ENCODE measurements at regions not wholly inside any gene's neighbourhood (a gene's known extent, or its start where the extent isn't known, plus 50 kb on each side); places are given as distances from the start of the nearest gene placed in this dataset.

GRCh38 chr19:30924069-30924636, 425.1 kb downstream of the TSHZ3 start:
- Mint-ChIP-seq H3K36me3 (ENCODE audit: low read depth) (no peaks in the 10 kb centered on the region), H3K27me3 (ENCODE audit: insufficient read depth) (peaks cover 5% of the 10 kb centered on the region), H3K27ac (no peak overlapping the region), H3K4me3 (no peak overlapping the region), H3K4me1 (peaks cover 4% of the 10 kb centered on the region), H3K9me3 (peaks cover 15% of the 10 kb centered on the region)
- WGBS, 2 experiments (ENCODE audit: insufficient coverage in 1 of 2, insufficient read length in 1 of 2), result 88 to 90% methylated on average over 5 to 11 of the region's 11 CpGs
- TF ChIP-seq, protein P1, sequence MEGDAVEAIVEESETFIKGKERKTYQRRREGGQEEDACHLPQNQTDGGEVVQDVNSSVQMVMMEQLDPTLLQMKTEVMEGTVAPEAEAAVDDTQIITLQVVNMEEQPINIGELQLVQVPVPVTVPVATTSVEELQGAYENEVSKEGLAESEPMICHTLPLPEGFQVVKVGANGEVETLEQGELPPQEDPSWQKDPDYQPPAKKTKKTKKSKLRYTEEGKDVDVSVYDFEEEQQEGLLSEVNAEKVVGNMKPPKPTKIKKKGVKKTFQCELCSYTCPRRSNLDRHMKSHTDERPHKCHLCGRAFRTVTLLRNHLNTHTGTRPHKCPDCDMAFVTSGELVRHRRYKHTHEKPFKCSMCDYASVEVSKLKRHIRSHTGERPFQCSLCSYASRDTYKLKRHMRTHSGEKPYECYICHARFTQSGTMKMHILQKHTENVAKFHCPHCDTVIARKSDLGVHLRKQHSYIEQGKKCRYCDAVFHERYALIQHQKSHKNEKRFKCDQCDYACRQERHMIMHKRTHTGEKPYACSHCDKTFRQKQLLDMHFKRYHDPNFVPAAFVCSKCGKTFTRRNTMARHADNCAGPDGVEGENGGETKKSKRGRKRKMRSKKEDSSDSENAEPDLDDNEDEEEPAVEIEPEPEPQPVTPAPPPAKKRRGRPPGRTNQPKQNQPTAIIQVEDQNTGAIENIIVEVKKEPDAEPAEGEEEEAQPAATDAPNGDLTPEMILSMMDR (conservative IDR thresholded peaks at IDR 0.05), result no peak
- H3K9ac ChIP-seq (ENCODE audit: extremely low read depth, low read length, poor library complexity, severe bottlenecking), result no peak overlapping the region
- H3K9me3 ChIP-seq (ENCODE audit: control insufficient read depth, low read length), result peaks cover 10% of the 10 kb centered on the region
- peaks cover 2% of the 10 kb centered on the region for H3K27me3 ChIP-seq (ENCODE audit: control insufficient read depth, insufficient read depth, low read length, poor library complexity, severe bottlenecking)
- no peak overlapping the region for H3K4me3 ChIP-seq (ENCODE audit: low read length)
- H3K27ac ChIP-seq (ENCODE audit: low read depth, low read length), result no peak overlapping the region
- no peaks in the 10 kb centered on the region for H3K4me1 ChIP-seq (ENCODE audit: control insufficient read depth, insufficient read depth, low read length)
- DNase-seq, result no peak
- no peaks in the 10 kb centered on the region for H3K36me3 ChIP-seq (ENCODE audit: control insufficient read depth, insufficient read depth, low read length)

DNA sequence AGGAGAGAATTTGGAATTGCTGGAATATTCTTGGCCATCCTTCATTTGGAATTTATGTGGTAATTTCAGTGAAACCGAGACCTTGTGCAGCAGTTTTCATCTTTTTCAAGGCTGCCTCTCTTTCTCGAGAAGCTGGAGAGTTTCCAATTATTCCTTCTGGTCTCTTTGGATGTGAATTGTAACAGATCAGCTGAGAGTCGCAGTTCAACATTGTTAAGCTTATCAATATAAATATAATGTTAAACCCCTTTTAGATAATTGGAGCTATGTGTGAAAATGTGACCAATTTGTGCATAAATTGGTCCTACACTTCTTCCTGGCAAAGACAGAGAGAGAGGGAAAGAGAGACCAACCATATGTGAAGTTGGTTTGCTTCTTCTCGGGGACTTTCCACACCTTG, 425.6 kb downstream of the TSHZ3 start:
- H3K9ac ChIP-seq (ENCODE audit: extremely low read depth, low read length, poor library complexity, severe bottlenecking), result no peak overlapping the region
- Mint-ChIP-seq H3K4me3 (no peak overlapping the region), H3K27me3 (ENCODE audit: insufficient read depth) (peaks cover 5% of the 10 kb centered on the region), H3K36me3 (ENCODE audit: low read depth) (no peaks in the 10 kb centered on the region), H3K9me3 (peaks cover 12% of the 10 kb centered on the region), H3K27ac (no peak overlapping the region), H3K4me1 (peaks cover 4% of the 10 kb centered on the region)
- no peak overlapping the region for H3K4me3 ChIP-seq (ENCODE audit: low read length)
- H3K27ac ChIP-seq (ENCODE audit: low read depth, low read length), result no peak overlapping the region
- WGBS, 2 experiments (ENCODE audit: insufficient coverage in 1 of 2, insufficient read length in 1 of 2), result 86 to 88% methylated on average over 3 of the region's 4 CpGs
- no peak for DNase-seq
- H3K9me3 ChIP-seq (ENCODE audit: control insufficient read depth, low read length), result peaks cover 6% of the 10 kb centered on the region
- no peaks in the 10 kb centered on the region for H3K4me1 ChIP-seq (ENCODE audit: control insufficient read depth, insufficient read depth, low read length)
- H3K27me3 ChIP-seq (ENCODE audit: control insufficient read depth, insufficient read depth, low read length, poor library complexity, severe bottlenecking), result peaks cover 5% of the 10 kb centered on the region
- H3K36me3 ChIP-seq (ENCODE audit: control insufficient read depth, insufficient read depth, low read length), result no peaks in the 10 kb centered on the region
- TF ChIP-seq, protein P1 (conservative IDR thresholded peaks at IDR 0.05), result no peak

DNA sequence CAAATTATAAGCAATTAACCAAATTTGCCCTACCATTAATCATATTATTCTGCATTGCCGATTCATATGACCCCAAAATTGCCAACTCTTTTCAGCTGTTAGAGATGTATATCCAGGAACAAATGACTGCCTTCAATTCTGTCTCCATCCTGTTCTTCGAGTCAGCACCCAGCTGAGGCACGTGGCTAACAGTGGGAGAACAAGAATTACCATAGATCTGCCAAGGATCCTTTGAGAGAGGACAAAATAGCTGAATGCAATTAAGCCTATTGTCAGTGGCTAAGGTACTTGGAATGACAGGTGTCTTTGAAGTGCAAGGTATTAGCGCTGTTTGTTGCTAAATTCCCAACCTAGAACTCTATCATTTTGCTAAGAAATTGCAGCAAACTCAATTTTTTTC, 426.1 kb downstream of the TSHZ3 start:
- peaks cover 4% of the 10 kb centered on the region for H3K4me1 Mint-ChIP-seq
- Histone ChIP-seq H3K9me3 (ENCODE audit: control insufficient read depth, low read length) (peaks cover under 1% of the 10 kb centered on the region), H3K27ac (ENCODE audit: low read depth, low read length) (no peak overlapping the region), H3K9ac (ENCODE audit: extremely low read depth, low read length, poor library complexity, severe bottlenecking) (no peak overlapping the region), H3K27me3 (ENCODE audit: control insufficient read depth, insufficient read depth, low read length, poor library complexity, severe bottlenecking) (peaks cover 5% of the 10 kb centered on the region), H3K4me1 (ENCODE audit: control insufficient read depth, insufficient read depth, low read length) (no peaks in the 10 kb centered on the region), H3K4me3 (ENCODE audit: low read length) (no peak overlapping the region), H3K36me3 (ENCODE audit: control insufficient read depth, insufficient read depth, low read length) (no peaks in the 10 kb centered on the region)
- peaks cover 5% of the 10 kb centered on the region for H3K27me3 Mint-ChIP-seq (ENCODE audit: insufficient read depth)
- TF ChIP-seq, protein P1 (conservative IDR thresholded peaks at IDR 0.05), result no peak
- no peak for DNase-seq
- WGBS, 2 experiments (ENCODE audit: insufficient coverage in 1 of 2, insufficient read length in 1 of 2), result 75 to 76% methylated on average over 4 of the region's 4 CpGs
- H3K9me3 Mint-ChIP-seq, result peaks cover 7% of the 10 kb centered on the region
- no peak overlapping the region for H3K27ac Mint-ChIP-seq
- H3K36me3 Mint-ChIP-seq (ENCODE audit: low read depth), result no peaks in the 10 kb centered on the region
- no peak overlapping the region for H3K4me3 Mint-ChIP-seq

Data from endodermal cell (in vitro differentiated cells).